HG03457 (cell line): ENCODE measurements at regions not wholly inside any gene's neighbourhood (a gene's known extent, or its start where the extent isn't known, plus 50 kb on each side); places are given as distances from the start of the nearest gene placed in this dataset.

Experiments
- ATAC-seq: cut with Tn5 transposase; IDR thresholded peaks from one replicate; pipeline ENCODE4 v1.9.1; 2021; ENCODE audit warnings: moderate number of reproducible peaks; ENCODE audit not compliant: unreplicated experiment

DNA sequence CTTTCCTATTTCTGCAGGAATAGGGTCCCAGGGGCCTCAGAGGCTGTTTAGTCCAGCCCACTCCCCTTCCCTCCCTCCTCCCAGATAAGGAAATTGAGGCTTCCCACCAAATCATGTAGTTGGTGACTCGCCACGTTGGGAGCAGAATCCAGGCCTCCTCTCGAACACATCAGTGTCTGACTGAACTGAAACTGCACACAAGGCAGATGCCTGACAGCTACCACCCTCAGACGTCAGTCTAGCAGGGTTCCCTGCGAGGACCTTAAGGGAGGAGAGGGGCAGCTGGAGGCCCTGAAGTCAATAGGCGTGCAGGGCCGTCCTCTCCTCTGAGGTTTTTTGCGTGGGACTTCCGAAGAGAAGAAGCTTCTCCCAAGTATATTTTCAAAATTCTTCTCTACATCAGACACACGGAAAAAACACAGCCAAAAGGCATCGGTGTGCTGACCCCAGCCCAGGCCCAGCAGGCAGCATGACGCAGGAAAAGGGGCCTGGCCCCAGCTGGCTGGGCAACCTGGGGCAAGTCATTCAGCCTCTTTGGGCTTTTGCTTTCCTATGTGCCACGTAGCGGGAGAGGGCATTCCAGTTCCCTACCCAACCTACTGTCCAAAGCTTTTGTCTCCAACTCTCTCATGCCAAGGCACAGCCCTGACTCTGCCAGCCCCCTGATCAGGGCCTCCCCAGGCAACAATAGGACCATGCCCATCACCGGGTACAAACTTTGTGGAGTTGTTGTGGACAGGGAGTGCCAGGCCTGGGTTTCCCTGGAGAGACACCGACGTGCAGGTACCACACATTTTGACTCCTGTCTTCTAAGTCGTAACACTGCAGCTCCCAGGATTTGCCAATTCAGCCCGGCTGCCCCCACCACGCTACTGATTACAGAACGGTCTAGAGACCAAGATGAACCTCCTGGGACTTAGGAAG is 283.1 kb downstream of the XXYLT1 start:
- no peak for ATAC-seq

DNA sequence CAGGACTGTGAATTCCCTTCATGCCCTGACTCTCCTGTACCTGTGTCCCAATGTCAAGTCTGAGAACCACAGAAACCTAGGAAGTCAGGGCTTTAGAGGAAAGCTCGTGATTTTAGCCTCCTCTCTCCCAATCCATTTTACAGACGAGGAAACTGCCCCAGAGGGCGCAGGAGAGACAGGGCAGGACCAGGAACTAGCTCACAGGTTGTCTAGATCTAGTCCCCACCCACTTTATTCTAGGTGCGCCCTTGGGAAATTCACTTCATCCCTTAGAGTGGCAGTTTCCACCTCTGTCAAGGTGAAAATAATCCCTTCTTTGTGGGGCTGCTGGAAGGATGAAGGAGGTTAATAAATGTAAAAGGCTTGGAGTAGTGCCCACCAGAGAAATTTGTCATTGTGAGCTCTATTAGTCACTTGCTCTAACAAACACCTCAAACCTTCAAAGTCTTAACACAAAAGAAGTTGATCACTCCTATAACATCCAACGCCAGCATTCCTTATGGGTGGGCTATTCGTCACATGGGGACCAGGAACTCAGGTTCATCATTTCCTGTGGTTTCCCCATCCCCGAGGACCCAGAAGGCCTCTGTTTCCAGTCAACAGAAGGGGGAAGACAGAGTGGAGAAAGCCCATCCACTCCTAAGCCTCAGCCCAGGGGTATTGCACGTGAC is 282.3 kb downstream of the XXYLT1 start:
- no peak for ATAC-seq

DNA sequence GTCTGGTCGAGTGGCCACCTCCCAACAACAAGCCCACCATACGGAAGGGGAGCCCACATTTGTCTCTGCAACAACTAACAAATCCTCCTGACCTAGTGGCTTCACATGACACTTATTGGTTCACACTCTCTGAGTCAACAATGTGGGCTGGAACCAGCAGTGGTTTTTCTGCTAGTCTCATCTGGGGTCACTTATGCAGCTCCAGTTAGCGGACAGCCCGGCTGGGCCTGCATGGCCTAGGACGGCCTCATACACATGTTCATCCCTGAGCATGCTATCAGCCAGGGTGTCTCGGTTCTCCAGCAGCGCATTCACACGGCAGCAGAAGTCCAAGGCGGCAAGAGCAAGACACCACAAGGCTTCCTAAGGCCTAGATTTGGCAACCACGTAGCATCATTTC is 281.7 kb downstream of the XXYLT1 start:
- no peak for ATAC-seq

DNA sequence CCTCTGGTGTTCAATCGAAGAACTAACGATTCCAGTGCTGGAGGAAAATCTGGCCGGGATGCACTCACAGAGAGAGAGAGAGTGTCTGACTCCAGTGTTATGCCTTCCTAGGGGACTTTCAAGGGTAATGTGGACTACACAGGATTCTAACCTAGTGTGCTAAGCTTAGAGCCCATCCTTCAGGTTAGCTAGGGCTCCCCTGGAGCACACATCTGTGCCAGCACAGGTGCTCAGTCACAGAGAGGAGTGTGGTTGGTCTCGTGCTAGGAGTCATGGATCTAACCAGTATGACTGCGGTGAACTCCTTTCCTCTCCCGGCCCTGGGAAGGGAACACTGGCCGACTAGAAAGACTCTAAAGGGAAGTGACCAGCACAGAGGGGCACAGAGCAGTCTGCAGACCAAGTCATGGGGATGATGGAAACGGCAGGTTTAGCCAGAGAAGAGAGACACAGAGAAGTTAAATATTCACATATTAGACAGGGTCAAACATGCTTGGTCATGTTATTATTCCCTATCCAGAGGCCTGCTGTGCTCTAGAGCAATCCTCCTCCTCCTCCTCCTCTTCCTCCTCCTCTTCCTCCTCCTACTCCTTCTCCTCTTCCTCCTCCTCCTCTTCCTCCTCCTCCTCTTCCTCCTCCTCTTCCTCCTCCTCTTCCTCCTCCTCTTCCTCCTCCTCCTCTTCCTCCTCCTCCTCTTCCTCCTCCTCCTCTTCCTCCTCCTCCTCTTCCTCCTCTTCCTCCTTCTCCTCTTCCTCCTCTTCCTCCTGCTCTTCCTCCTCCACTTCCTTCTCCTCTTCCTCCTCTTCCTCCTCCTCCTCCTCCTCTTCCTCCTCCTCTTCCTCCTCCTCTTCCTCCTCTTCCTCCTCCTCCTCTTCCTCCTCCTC is 280.3 kb downstream of the XXYLT1 start:
- no peak for ATAC-seq

DNA sequence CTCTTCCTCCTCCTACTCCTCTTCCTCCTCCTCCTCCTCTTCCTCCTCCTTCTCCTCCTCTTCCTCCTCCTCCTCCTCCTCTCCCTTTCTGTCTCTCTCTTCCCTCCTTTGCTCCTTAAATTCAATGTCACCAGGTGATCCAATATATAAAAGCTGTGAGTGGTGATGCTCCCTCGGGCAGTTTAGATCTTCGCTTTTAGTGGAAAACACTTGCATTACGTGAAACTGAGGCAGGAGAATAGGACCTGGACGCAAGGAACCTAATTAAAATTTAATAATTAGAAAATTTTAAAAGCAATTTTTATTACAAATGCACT is 279.7 kb downstream of the XXYLT1 start:
- ATAC-seq = no peak

DNA sequence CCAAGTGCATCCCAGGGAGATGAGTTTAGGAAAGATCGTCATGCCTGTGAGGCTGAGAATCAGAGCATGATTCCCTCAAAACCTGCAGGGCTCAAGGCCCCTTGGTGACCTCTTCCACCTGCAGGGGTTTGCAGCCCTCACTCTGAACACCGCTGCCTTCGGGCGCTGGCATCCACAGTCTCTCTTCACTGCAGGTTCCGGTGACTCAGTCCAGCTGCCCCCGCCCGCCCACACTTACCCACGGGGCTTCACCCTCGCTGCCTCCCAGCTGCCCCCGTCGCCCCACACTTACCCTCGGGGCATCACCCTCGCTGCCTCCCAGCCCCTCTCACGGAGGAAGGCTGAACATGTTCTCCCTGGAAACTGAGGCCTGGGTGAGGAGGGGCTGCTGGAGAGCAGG is 277.1 kb downstream of the XXYLT1 start:
- ATAC-seq = no peak

DNA sequence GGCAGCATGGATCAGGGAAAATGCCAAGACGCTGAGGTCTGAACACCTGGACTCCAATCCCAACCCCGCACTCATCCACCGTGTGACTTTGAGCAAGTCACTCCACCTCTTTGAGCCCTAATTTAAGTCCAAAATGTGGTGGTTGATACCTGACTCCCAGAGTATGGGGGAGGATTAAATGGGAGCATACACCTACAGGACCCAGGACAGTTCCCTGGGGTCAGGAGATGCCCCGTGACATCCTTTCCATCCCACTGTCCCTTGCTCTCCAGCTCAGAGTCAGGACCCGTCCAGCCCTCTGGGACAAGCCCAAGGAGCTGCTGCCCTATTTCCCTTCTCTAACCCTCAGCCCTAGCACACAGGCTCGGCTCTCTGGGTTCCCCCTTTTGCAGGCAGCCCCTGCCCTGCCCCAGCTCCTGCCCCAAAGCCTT is 276.4 kb downstream of the XXYLT1 start:
- no peak for ATAC-seq

DNA sequence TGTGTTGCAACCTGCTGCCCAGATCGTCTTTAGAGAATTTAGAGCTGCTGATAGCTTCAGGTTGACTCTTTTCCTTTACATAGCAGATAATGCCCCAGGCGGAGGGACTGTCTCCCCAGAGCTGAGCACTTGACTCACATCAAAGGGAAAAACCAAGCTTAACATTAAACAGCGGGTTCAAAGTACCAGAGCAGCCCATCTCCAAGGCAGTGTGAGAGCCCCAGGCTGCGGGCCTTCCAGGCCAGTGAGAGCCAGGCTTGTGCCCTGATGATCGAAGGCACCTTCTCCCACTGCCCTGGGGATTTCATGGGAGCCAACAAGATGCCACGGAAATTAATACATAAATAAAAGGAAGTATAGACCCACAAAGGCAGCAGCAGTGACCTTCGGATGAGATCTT is 275.6 kb downstream of the XXYLT1 start:
- no peak for ATAC-seq

DNA sequence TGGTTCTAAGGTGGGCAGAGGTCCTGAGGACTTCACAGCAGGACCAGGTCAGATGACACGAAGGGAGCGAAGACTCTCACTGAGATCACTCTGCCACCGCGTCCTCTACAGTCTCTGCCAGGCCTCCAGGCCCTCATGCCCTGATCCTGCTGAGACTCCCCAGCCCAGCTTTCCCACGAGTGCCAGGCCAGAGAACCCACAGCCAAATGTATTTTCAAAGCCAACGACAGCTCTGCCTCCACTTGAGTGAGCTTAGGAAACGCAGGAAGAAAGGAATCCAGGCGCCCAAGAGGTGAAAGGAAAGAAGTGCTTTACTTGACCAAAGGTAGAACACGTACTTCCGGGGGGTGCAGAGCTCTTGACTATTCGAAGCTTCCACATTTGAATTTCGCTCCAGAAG is 275.0 kb downstream of the XXYLT1 start:
- no peak for ATAC-seq

DNA sequence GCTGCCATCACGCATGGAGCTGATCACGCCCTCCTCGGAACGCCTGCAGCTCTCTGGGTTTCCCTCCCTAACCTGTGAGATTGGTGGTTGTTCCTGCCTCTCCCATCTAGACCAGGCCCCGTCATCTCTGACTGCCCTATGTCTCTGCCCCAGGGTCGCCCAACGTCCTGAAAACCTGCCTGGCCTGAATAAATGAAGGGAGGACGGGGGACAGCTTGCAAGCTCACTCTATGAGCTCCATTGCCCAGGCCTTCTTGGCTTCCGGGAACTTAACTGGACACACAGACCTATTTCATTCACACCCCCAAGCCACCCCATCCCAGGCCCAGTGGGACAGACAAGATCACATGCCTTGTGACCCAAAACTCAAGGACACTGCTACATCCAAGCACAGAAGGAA is 274.2 kb downstream of the XXYLT1 start:
- no peak for ATAC-seq

DNA sequence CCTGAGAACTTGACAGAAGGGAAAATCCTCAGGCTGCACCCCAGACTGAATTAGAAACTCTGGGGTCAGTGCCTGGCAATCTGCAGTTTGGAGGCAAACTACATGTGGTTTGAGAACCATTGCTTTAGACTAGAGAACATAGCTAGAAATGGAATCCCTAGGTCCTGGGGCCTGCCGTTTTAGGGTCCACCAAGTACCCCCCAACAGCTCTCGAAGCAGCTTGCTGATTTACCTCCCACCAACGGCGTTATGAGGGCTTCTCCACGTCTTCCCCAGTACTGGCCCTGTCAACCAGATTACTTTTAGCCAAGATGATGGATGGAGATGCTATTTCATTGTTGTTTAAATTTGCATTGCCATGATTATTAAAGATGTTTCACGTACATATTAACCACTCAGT is 272.5 kb downstream of the XXYLT1 start:
- no peak for ATAC-seq

DNA sequence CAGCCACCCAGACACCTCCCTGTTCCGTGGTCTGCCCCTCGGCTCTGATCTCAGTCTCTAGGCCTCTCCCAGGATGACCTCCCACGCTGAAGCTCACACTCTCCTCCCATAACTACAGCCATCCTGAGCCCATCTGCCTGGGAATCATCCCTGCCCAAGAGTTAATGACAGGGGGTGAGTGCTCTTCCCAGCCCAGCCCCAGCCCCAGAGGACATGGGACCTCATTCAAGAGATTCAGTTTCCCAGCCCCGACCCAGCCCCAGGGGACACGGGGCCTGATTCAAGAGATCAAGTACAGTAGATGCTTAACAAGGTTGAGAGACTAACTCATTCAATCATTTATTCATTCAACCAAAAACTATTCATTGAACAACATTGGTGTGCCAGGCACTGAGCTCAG is 272.0 kb downstream of the XXYLT1 start:
- ATAC-seq = no peak

DNA sequence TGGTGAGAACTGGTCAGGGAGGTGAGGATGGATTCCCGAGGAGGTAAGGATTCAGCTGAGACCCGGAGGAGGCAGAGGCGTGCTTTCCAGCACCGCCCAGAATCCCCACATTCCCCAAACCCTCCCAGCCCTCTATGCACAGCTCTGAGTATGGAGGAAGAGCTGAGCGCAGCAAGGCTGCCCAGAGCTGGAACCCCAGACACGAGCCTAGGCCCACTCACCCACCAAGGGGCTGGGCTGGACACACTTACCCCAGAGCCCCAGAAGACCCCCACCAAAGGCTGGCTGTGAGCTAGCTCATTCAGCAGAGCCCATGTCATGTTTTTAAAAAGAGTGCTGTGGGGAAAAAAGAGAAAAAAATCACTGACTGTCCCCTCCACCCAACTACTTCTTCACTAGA is 271.5 kb downstream of the XXYLT1 start:
- ATAC-seq = no peak

DNA sequence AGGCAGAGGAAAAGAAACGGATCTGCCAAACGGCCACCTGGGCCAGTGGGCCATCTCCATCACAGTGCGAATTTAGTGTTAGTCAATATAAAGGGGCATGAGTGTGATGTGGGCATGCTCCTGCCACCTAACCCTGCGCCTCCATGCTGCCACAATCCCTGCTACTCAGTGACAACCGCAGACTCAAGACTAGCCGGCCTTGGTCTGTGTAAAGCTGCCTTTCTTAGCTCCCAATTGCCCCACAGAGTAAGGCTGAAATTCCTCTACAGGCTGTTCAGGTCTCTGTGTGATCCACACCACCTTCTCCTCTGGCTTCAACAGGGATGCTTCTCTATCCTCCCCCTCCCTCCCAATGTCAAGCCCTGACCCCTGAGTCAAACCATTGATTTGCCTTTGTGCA is 269.7 kb downstream of the XXYLT1 start:
- ATAC-seq = no peak

DNA sequence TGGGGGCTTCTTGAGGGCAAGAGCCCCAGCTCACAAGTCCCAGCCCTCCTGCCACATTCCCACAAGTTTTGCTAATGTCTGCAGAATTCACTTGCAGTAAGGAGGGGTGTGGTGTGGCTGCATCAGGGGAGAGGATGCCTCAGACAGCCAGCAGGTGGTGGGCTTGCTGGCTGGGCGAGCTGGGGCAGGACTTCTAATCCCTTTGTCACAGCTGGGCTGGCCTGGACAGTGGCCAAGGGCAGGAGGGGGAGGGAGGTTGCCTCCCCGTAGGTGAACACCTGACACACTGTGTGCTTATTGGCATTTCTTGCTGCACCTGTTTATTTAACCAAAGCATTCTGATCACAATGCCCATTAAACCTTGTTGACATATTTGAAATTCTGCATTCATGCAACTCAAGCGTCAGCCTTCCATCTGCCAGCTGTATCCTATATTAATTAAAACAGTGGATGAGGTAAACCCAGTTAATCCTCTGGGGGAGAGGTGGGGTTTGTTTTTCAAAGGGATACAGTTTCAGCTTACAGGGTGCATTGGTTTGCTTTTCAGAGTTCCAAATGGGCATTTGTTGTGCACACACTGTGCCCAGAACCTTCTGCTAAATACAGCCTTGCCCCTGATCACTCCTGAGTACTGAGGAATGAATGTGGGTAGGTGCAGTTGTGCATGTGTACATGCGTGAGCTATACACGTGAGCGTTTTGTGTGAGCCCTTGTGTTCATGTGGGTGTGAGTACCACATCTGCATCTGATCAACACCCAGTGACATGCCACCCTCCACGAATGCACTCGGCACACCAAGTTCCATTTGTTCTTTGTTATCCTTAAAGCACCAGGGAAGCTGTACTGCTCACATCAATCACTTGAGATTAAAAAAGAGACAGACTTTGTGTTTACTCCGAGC is 268.7 kb downstream of the XXYLT1 start:
- ATAC-seq = no peak

DNA sequence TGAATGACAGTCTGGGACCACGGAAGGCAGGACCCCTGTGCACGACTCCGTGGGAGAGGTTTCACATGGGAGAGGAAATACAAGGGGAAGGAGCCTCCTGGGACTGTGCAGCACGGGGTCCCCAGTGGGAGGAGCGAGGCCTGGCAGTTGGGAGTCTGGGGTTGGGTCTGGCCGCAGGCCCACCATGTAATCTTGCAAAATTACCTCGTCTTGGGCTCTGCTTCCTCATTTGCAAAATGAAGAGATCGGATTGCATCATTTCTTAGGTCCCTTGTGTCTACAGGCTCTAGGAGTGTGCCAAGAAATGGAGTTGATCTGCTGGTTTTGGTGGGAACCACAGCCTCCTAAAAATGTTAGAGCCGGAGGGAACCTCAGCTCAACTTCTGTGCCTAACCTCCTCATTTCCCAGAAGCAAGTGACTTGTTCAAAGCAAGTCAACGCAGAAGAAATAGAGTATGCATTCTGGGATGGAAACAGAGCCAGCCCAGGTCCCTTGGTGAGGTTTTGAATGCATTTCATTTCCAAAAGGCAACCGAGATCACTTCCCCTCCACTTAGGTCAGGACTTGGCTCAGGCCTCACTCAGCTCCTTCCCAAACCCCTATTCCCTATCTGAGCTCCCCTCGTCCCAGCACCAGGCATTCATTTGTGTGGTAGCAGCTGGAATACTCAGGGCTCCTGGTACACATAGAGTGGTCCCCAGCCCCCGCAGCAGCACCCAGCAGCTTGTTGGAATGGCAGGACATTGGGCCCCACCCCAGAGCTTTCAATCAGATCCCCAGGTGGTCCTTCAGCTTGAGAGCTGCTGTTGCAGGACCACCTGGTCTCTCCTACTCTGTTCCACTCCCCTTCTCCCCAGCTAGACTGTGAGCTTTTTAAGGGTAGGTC is 267.7 kb downstream of the XXYLT1 start:
- ATAC-seq = no peak

DNA sequence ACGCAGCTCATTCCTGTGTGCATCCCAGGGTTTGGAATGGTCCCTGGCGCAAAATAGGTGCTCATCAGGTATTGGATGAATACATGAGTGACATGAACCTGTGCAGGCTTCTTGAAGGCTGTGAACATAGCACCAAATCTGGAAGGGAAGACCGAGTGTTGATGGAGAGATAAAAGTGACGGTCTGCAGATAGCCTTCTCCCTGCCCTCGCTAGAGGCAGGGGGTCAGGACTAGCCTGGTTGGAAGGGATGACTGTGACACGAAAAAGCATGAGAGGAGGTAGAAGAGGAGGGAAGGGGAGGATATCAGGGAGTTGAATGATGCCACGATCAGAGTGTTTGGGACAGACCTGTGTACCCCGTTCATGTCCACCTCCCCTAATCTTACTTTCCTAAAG is 267.1 kb downstream of the XXYLT1 start:
- no peak for ATAC-seq

DNA sequence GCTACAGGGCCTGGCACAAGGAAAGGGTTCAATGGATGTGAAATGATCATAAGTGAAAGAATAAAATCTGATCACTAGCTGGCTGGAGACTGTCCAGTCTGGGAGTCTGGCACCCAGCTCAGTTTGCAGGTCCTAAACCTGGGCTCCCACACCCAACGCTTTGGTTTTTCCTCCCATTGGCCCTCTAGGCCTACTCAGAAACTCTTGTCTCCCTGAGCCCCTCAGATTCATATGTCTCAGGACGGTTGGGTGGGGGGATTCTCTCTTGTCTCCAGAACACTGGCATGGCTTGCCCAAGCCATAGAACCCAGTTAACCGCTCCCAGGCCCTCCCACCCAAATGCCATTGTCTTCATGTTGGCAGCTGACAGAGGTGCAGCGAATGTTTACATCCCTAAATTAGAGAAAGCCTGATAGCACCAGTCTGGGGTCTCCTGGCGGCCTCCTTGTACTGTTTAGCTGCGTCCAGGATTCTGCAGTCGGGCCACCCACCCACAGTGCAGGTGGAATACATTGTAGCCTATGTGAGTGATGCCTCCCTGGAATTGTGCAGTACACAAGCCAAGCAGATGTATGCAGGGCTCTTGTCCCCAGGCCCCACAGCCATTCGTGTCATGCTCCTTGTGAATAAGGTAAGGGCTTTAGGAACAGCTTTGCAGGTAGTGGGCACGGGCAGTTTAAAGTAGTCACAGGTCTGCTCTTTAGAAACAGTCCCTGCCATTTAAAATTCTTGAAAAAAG is 266.3 kb downstream of the XXYLT1 start:
- no peak for ATAC-seq

DNA sequence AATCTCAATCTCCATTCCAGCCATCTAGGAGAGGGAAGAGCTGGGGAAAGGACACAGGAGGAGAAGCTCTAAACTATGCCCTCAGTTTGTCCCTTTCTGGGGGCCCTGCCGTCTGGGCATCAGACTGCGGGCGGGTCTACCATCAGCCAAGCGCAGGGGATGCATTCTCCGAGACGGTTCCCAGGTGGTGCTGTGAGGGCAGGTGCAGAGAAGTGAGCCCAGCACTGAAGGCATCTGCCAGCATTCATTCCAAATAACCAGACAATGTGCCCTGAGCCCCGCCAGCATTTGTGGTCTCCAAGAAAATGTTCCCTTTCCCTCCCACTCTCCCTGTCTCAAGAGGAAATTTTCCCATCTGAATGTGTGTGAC is 265.7 kb downstream of the XXYLT1 start:
- ATAC-seq = no peak
